ENCODE measurements at regions not wholly inside any gene's neighbourhood (a gene's known extent, or its start where the extent isn't known, plus 50 kb on each side); places are given as distances from the start of the nearest gene placed in this dataset.

GRCh38 chr3:80771085-80771484, 990.4 kb downstream of the GBE1 start:
- TF ChIP-seq, protein P1, sequence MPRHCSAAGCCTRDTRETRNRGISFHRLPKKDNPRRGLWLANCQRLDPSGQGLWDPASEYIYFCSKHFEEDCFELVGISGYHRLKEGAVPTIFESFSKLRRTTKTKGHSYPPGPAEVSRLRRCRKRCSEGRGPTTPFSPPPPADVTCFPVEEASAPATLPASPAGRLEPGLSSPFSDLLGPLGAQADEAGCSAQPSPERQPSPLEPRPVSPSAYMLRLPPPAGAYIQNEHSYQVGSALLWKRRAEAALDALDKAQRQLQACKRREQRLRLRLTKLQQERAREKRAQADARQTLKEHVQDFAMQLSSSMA (CRISPR knock-in tag; IDR thresholded peaks at IDR 0.05) = no peak
- no peak for TF ChIP-seq BRF1 (IDR thresholded peaks at IDR 0.05; ENCODE audit: borderline replicate concordance, extremely low read depth, insufficient read length)
- TF ChIP-seq SRF (CRISPR knock-in tag; IDR thresholded peaks at IDR 0.05) = no peak
- TF ChIP-seq, protein P2, sequence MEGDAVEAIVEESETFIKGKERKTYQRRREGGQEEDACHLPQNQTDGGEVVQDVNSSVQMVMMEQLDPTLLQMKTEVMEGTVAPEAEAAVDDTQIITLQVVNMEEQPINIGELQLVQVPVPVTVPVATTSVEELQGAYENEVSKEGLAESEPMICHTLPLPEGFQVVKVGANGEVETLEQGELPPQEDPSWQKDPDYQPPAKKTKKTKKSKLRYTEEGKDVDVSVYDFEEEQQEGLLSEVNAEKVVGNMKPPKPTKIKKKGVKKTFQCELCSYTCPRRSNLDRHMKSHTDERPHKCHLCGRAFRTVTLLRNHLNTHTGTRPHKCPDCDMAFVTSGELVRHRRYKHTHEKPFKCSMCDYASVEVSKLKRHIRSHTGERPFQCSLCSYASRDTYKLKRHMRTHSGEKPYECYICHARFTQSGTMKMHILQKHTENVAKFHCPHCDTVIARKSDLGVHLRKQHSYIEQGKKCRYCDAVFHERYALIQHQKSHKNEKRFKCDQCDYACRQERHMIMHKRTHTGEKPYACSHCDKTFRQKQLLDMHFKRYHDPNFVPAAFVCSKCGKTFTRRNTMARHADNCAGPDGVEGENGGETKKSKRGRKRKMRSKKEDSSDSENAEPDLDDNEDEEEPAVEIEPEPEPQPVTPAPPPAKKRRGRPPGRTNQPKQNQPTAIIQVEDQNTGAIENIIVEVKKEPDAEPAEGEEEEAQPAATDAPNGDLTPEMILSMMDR (IDR thresholded peaks at IDR 0.05 in 2 of 3, conservative IDR thresholded peaks at IDR 0.05 in 1 of 3; ENCODE audit: insufficient read depth in 2 of 3, low read depth in 1 of 3, low read length in 3 of 3) = no peak
- TF ChIP-seq ILK (tag; IDR thresholded peaks at IDR 0.05; ENCODE audit: borderline replicate concordance, low read depth) = no peak
- no peak for TF ChIP-seq ZNF639 (CRISPR knock-in tag; conservative IDR thresholded peaks at IDR 0.05 in 1 of 2, IDR thresholded peaks at IDR 0.05 in 1 of 2)

Data from K562 (cell line).